Esophagus squamous epithelium (tissue), 5 donors: ENCODE measurements at regions not wholly inside any gene's neighbourhood (a gene's known extent, or its start where the extent isn't known, plus 50 kb on each side); places are given as distances from the start of the nearest gene placed in this dataset.
"Not testable (repeated sequence)": the region's sequence is repeated elsewhere in the genome, so short reads cannot be mapped to it uniquely, and the experiment has no call there.

Experiments
- DNase-seq: peaks from one replicate; lab custom pipeline; 2025; lab: John Stamatoyannopoulos, UW
- H3K27ac ChIP-seq, 4 donors: fragments of 200-600 bp; sonication (generic); one replicate each; pipeline ENCODE4 v1.5.1; 2016 to 2019; ENCODE audit warnings: mild to moderate bottlenecking in 1 of 4
- H3K27me3 ChIP-seq, 4 donors: fragments of 200-600 bp; sonication (generic); 1 replicate in 3 of 4; 2 replicates in 1 of 4; pipeline versions ENCODE4 v1.5.1 to v1.6.0; 2017 to 2021; ENCODE audit warnings: antibody characterized with exemption in 1 of 4
- H3K36me3 ChIP-seq, 3 donors: fragments of 200-600 bp; sonication (generic); one replicate each; pipeline ENCODE4 v1.5.1; 2016 to 2019
- H3K4me1 ChIP-seq, 3 donors: fragments of 200-600 bp; sonication (generic); one replicate each; pipeline ENCODE4 v1.5.1; 2017 to 2019
- H3K4me3 ChIP-seq, 4 donors: fragments of 200-600 bp; sonication (generic); 1 replicate in 3 of 4; 2 replicates in 1 of 4; pipeline ENCODE4 v1.5.1; 2016 to 2019; ENCODE audit warnings: mild to moderate bottlenecking in 2 of 4, moderate library complexity in 1 of 4
- H3K9me3 ChIP-seq, 3 donors: fragments of 200-600 bp; sonication (generic); one replicate each; pipeline ENCODE4 v1.5.1; 2016 to 2019
- CTCF ChIP-seq, 6 experiments: fragments of 450-650 bp in 4 of 6; fragments of 200-600 bp in 2 of 6; sonication (generic) in 2 of 6; IDR thresholded peaks; one replicate each; pipeline ENCODE4 v1.5.1; 2016 to 2019; ENCODE audit warnings: antibody characterized with exemption in 6 of 6, mild to moderate bottlenecking in 4 of 6, moderate library complexity in 4 of 6
- POLR2A ChIP-seq, 4 donors: fragments of 450-650 bp; IDR thresholded peaks; one replicate each; pipeline ENCODE4 v1.6.1; 2017; ENCODE audit warnings: antibody characterized with exemption in 4 of 4, mild to moderate bottlenecking in 4 of 4, moderate library complexity in 3 of 4
- WGBS, 2 donors: methylation state at CpG; one replicate each; pipeline ENCODE4 v1.1.5; 2018; 5-methylcytosine and 5-hydroxymethylcytosine counted together
- intact Hi-C: fragments of 100-400 bp; cut with DNase I; formaldehyde crosslinking; loops from one replicate; pipeline ENCODE4 v1.15.0; 2022
- donor health status: DM: yes; HTN: yes; CAD: no.

GRCh38 chr9:83125671-83126070 lies 62.7 kb upstream of the RASEF start:
- intact Hi-C loops = no loop called here
- no peaks in the 10 kb centered on the region for H3K4me1 ChIP-seq
- TF ChIP-seq POLR2A (IDR thresholded peaks at IDR 0.05) = no peak
- TF ChIP-seq CTCF (IDR thresholded peaks at IDR 0.05) = no peak
- H3K9me3 ChIP-seq = no peaks in the 10 kb centered on the region
- no peaks in the 10 kb centered on the region for H3K27me3 ChIP-seq
- H3K4me3 ChIP-seq = no peak overlapping the region
- 72 to 77% methylated on average over 2 of the region's 2 CpGs for WGBS, 2 donors
- no peak overlapping the region for H3K27ac ChIP-seq
- no peak for DNase-seq
- H3K36me3 ChIP-seq = no peaks in the 10 kb centered on the region

GRCh38 chr9:83119873-83120272 lies 56.9 kb upstream of the RASEF start:
- Histone ChIP-seq H3K27me3 (no peaks in the 10 kb centered on the region), H3K9me3 (peaks cover 0 to 2% (median 0%) of the 10 kb centered on the region in 3 donors), H3K36me3 (no peaks in the 10 kb centered on the region), H3K4me1 (no peaks in the 10 kb centered on the region), H3K4me3 (no peak overlapping the region), H3K27ac (no peak overlapping the region)
- no peak for DNase-seq
- 71 to 91% methylated on average over 2 of the region's 2 CpGs for WGBS, 2 donors
- TF ChIP-seq POLR2A (IDR thresholded peaks at IDR 0.05) = no peak
- TF ChIP-seq CTCF (IDR thresholded peaks at IDR 0.05) = no peak
- intact Hi-C loops = no loop called here

GRCh38 chr9:83116026-83116425 lies 53.1 kb upstream of the RASEF start:
- no peaks in the 10 kb centered on the region for H3K36me3 ChIP-seq
- no peak overlapping the region for H3K27ac ChIP-seq
- H3K9me3 ChIP-seq = peaks cover 0 to 25% (median 0%) of the 10 kb centered on the region in 3 donors
- no peaks in the 10 kb centered on the region for H3K27me3 ChIP-seq
- H3K4me1 ChIP-seq = no peaks in the 10 kb centered on the region
- no peak for DNase-seq
- no peak overlapping the region for H3K4me3 ChIP-seq
- WGBS, 2 donors = 4 to 10% methylated on average over 1 of the region's 1 CpG
- intact Hi-C loops = no loop called here
- no peak for TF ChIP-seq POLR2A (IDR thresholded peaks at IDR 0.05)
- TF ChIP-seq CTCF (IDR thresholded peaks at IDR 0.05) = no peak

GRCh38 chr9:83113445-83113844 lies 50.5 kb upstream of the RASEF start:
- H3K4me1 ChIP-seq, intact Hi-C loops: not testable (repeated sequence)

More at GRCh38 chr9:83113445-83113844, 50.5 kb upstream of the RASEF start:
- H3K27me3 ChIP-seq, H3K4me3 ChIP-seq, DNase-seq, H3K36me3 ChIP-seq, H3K27ac ChIP-seq: not testable (repeated sequence)
- peaks cover 0 to 25% (median 0%) of the 10 kb centered on the region in 3 donors for H3K9me3 ChIP-seq
- WGBS, 2 donors = 91 to 92% methylated on average over 5 to 6 of the region's 6 CpGs
